AG04449 (cell line): ENCODE measurements at regions not wholly inside any gene's neighbourhood (a gene's known extent, or its start where the extent isn't known, plus 50 kb on each side); places are given as distances from the start of the nearest gene placed in this dataset.

Experiments
- CTCF ChIA-PET: fragments of 350-600 bp; formaldehyde crosslinking; extraction: SDS; loops from one replicate; lab custom pipeline; 2021; ENCODE audit warnings: antibody characterized with exemption; lab: Yijun Ruan, JAX
- POLR2A ChIA-PET: fragments of 400-600, 350-600 bp; formaldehyde crosslinking; extraction: SDS; loops from one replicate; lab custom pipeline; 2020; ENCODE audit warnings: antibody characterized with exemption, inconsistent platforms; lab: Yijun Ruan, JAX
- DNase-seq: peaks from one replicate; pipeline ENCODE4 v3.0.0-alpha.2; 2010; ENCODE audit warnings: low read depth, low spot score
- H3K4me3 ChIP-seq: 2 replicates; pipeline ENCODE4 v1.5.1; 2011; ENCODE audit warnings: low read depth, mild to moderate bottlenecking, control low read depth, low read length
- CTCF ChIP-seq: IDR thresholded peaks from one replicate; pipeline ENCODE4 v1.5.1; 2011; ENCODE audit warnings: mild to moderate bottlenecking, moderate library complexity, low read length, control low read depth, inconsistent platforms; ENCODE audit not compliant: insufficient read depth; ENCODE audit errors: missing control alignments

GRCh38 chr3:14351617-14352001 is 50.8 kb upstream of the SLC6A6 start:
- no peak for TF ChIP-seq CTCF
- CTCF ChIA-PET: no interaction called here

GRCh38 chr3:14352002-14352627 is 50.3 kb upstream of the SLC6A6 start:
- CTCF ChIA-PET: interaction anchor here (1.0 kb wide), 1 partner anchor 15 kb away, joined by 3 read pairs; no protein-coding TSS in a partner anchor
- no peak for TF ChIP-seq CTCF
- POLR2A ChIA-PET: no interaction called here
- no peak for DNase-seq
- H3K4me3 ChIP-seq: no peak overlapping the region

More at GRCh38 chr3:14351617-14352001, 50.8 kb upstream of the SLC6A6 start:
- no peak overlapping the region for H3K4me3 ChIP-seq
- POLR2A ChIA-PET: no interaction called here
- DNase-seq: no peak
